ENCODE measurements at regions not wholly inside any gene's neighbourhood (a gene's known extent, or its start where the extent isn't known, plus 50 kb on each side); places are given as distances from the start of the nearest gene placed in this dataset.

GRCh38 chr5:13029211-13029610 lies 915.3 kb downstream of the DNAH5 start:
- Histone ChIP-seq H3K9ac (ENCODE audit: insufficient read depth, low read length) (no peak overlapping the region), H3K36me3 (ENCODE audit: control insufficient read depth, insufficient read depth, low read length) (no peaks in the 10 kb centered on the region), H4K20me1 (ENCODE audit: control insufficient read depth, extremely low read depth, insufficient read depth, low read length) (no peaks in the 10 kb centered on the region), H3K27ac (ENCODE audit: insufficient read depth, low read length) (no peak overlapping the region), H3K27me3 (ENCODE audit: control insufficient read depth, insufficient read depth, low read length) (no peaks in the 10 kb centered on the region), H3K9me3 (ENCODE audit: control insufficient read depth, insufficient read depth, low read depth, low read length) (no peaks in the 10 kb centered on the region), H3K4me3 (replicated peaks in 1 of 4; ENCODE audit: control extremely low read depth in 1 of 4, insufficient read depth in 1 of 4, low read depth in 3 of 4, low read length in 4 of 4) (no peak overlapping the region), H3K4me2 (ENCODE audit: extremely low read depth, insufficient read depth, low read length) (no peak overlapping the region), H3K79me2 (ENCODE audit: control insufficient read depth, insufficient read depth, low read length) (no peaks in the 10 kb centered on the region), H2AFZ (ENCODE audit: low read length) (no peak overlapping the region), H3K4me1 (ENCODE audit: control insufficient read depth, extremely low read depth, insufficient read depth, low read length) (no peaks in the 10 kb centered on the region)
- TF ChIP-seq CTCF (conservative IDR thresholded peaks at IDR 0.05 in 1 of 2, IDR thresholded peaks at IDR 0.05 in 1 of 2; ENCODE audit: low read depth in 1 of 2, low read length in 2 of 2) (no peak), EZH2 (IDR thresholded peaks at IDR 0.05; ENCODE audit: low read length, missing control alignments) (no peak)
- no peak for DNase-seq (ENCODE audit: low read depth in 2 of 2)

- no peak overlapping the region for H2AFZ ChIP-seq (ENCODE audit: low read length)
- H3K9me3 ChIP-seq (ENCODE audit: control insufficient read depth, insufficient read depth, low read depth, low read length) = no peaks in the 10 kb centered on the region
- H3K27ac ChIP-seq (ENCODE audit: insufficient read depth, low read length) = no peak overlapping the region
- H3K27me3 ChIP-seq (ENCODE audit: control insufficient read depth, insufficient read depth, low read length) = no peaks in the 10 kb centered on the region
- no peaks in the 10 kb centered on the region for H3K4me1 ChIP-seq (ENCODE audit: control insufficient read depth, extremely low read depth, insufficient read depth, low read length)
- TF ChIP-seq CTCF (conservative IDR thresholded peaks at IDR 0.05 in 1 of 2, IDR thresholded peaks at IDR 0.05 in 1 of 2; ENCODE audit: low read depth in 1 of 2, low read length in 2 of 2) (no peak), EZH2 (IDR thresholded peaks at IDR 0.05; ENCODE audit: low read length, missing control alignments) (no peak)
- no peaks in the 10 kb centered on the region for H4K20me1 ChIP-seq (ENCODE audit: control insufficient read depth, extremely low read depth, insufficient read depth, low read length)
- DNase-seq (ENCODE audit: low read depth in 2 of 2) = no peak
- H3K4me3 ChIP-seq (replicated peaks in 1 of 4; ENCODE audit: control extremely low read depth in 1 of 4, insufficient read depth in 1 of 4, low read depth in 3 of 4, low read length in 4 of 4) = no peak overlapping the region
- H3K36me3 ChIP-seq (ENCODE audit: control insufficient read depth, insufficient read depth, low read length) = no peaks in the 10 kb centered on the region
- no peak overlapping the region for H3K4me2 ChIP-seq (ENCODE audit: extremely low read depth, insufficient read depth, low read length)
- no peaks in the 10 kb centered on the region for H3K79me2 ChIP-seq (ENCODE audit: control insufficient read depth, insufficient read depth, low read length)
- no peak overlapping the region for H3K9ac ChIP-seq (ENCODE audit: insufficient read depth, low read length)
These were observed 916.6 kb downstream of the DNAH5 start for GRCh38 chr5:13027874-13028273.

GRCh38 chr5:13019729-13020128 lies 924.8 kb downstream of the DNAH5 start:
- DNase-seq (ENCODE audit: low read depth in 2 of 2) = no peak
- Histone ChIP-seq H2AFZ (ENCODE audit: low read length) (no peak overlapping the region), H3K79me2 (ENCODE audit: control insufficient read depth, insufficient read depth, low read length) (no peaks in the 10 kb centered on the region), H3K27me3 (ENCODE audit: control insufficient read depth, insufficient read depth, low read length) (no peaks in the 10 kb centered on the region), H3K9ac (ENCODE audit: insufficient read depth, low read length) (no peak overlapping the region), H3K4me1 (ENCODE audit: control insufficient read depth, extremely low read depth, insufficient read depth, low read length) (no peaks in the 10 kb centered on the region), H4K20me1 (ENCODE audit: control insufficient read depth, extremely low read depth, insufficient read depth, low read length) (no peaks in the 10 kb centered on the region), H3K9me3 (ENCODE audit: control insufficient read depth, insufficient read depth, low read depth, low read length) (no peaks in the 10 kb centered on the region), H3K27ac (ENCODE audit: insufficient read depth, low read length) (no peak overlapping the region), H3K36me3 (ENCODE audit: control insufficient read depth, insufficient read depth, low read length) (no peaks in the 10 kb centered on the region), H3K4me3 (replicated peaks in 1 of 4; ENCODE audit: control extremely low read depth in 1 of 4, insufficient read depth in 1 of 4, low read depth in 3 of 4, low read length in 4 of 4) (no peak overlapping the region), H3K4me2 (ENCODE audit: extremely low read depth, insufficient read depth, low read length) (no peak overlapping the region)
- no peak for TF ChIP-seq CTCF (conservative IDR thresholded peaks at IDR 0.05 in 1 of 2, IDR thresholded peaks at IDR 0.05 in 1 of 2; ENCODE audit: low read depth in 1 of 2, low read length in 2 of 2)
- no peak for TF ChIP-seq EZH2 (IDR thresholded peaks at IDR 0.05; ENCODE audit: low read length, missing control alignments)

Measured in fibroblast of lung (primary cell).